MM.1S (cell line): ENCODE measurements at regions not wholly inside any gene's neighbourhood (a gene's known extent, or its start where the extent isn't known, plus 50 kb on each side); places are given as distances from the start of the nearest gene placed in this dataset.

Experiments used
- CTCF ChIP-seq: fragments of 300-600 bp; sonication (generic); IDR thresholded peaks from 2 replicates; pipeline ENCODE4 v1.5.1; 2016; ENCODE audit warnings: antibody characterized with exemption, low read length, mixed read lengths
- EZH2 ChIP-seq: fragments of 300-600 bp; sonication (generic); optimal IDR thresholded peaks from 2 replicates; pipeline ENCODE3; 2017; ENCODE audit warnings: low read depth, mild to moderate bottlenecking, antibody characterized with exemption, low read length, mixed read lengths
- EZH2phosphoT487 ChIP-seq: fragments of 300-600 bp; sonication (generic); IDR thresholded peaks from 2 replicates; pipeline ENCODE4 v1.6.1; 2018; ENCODE audit warnings: antibody characterized with exemption, low read length

- TF ChIP-seq CTCF (no peak), EZH2phosphoT487 (no peak), EZH2 (no peak)
These were observed 877.0 kb downstream of the NR2F1-AS1 start for GRCh38 chr5:92703976-92704375.
